ENCODE measurements at regions not wholly inside any gene's neighbourhood (a gene's known extent, or its start where the extent isn't known, plus 50 kb on each side); places are given as distances from the start of the nearest gene placed in this dataset.
A peak's percentile ranks its signal among the peaks of the same experiment; 100 is the strongest.

GRCh38 chr10:107899075-107899474 is 734.6 kb upstream of the SORCS1 start:
- no peak overlapping the region for H3K4me3 Mint-ChIP-seq
- H3K27me3 Mint-ChIP-seq: peaks cover 0 to 4% (median 0%) of the 10 kb centered on the region in 3 donors
- no peak for ATAC-seq (ENCODE audit: low read depth in 2 of 2)

GRCh38 chr10:107898392-107898791 is 733.9 kb upstream of the SORCS1 start:
- peak overlapping the region in 1 of 6 donors; percentile 56 for H3K27ac Mint-ChIP-seq
- no peak overlapping the region for H3K4me3 Mint-ChIP-seq
- H3K9me3 Mint-ChIP-seq: peaks cover 0 to 5% (median 0%) of the 10 kb centered on the region in 7 donors
- ATAC-seq (ENCODE audit: low read depth in 2 of 2) (no peak), DNase-seq (no peak)
- no peaks in the 10 kb centered on the region for H3K4me1 Mint-ChIP-seq
- H3K27me3 Mint-ChIP-seq: peaks cover 0 to 4% (median 0%) of the 10 kb centered on the region in 3 donors
- H3K36me3 Mint-ChIP-seq: no peaks in the 10 kb centered on the region

More at GRCh38 chr10:107899075-107899474, 734.6 kb upstream of the SORCS1 start:
- Mint-ChIP-seq H3K27ac (no peak overlapping the region), H3K36me3 (no peaks in the 10 kb centered on the region), H3K9me3 (peaks cover 0 to 5% (median 0%) of the 10 kb centered on the region in 7 donors), H3K4me1 (no peaks in the 10 kb centered on the region)
- DNase-seq: no peak

- H3K4me1 Mint-ChIP-seq: no peaks in the 10 kb centered on the region
- H3K27ac Mint-ChIP-seq: no peak overlapping the region
- no peaks in the 10 kb centered on the region for H3K36me3 Mint-ChIP-seq
- peaks cover 0 to 4% (median 0%) of the 10 kb centered on the region in 3 donors for H3K27me3 Mint-ChIP-seq
- peaks cover 0 to 6% (median 0%) of the 10 kb centered on the region in 7 donors for H3K9me3 Mint-ChIP-seq
- no peak for DNase-seq
- peak overlapping the region in 1 of 8 donors; percentile 71 for H3K4me3 Mint-ChIP-seq
- ATAC-seq (ENCODE audit: low read depth in 2 of 2): peak in 1 of 2 donors; percentile 40
These were observed 730.0 kb upstream of the SORCS1 start for GRCh38 chr10:107894516-107894915.

DNA sequence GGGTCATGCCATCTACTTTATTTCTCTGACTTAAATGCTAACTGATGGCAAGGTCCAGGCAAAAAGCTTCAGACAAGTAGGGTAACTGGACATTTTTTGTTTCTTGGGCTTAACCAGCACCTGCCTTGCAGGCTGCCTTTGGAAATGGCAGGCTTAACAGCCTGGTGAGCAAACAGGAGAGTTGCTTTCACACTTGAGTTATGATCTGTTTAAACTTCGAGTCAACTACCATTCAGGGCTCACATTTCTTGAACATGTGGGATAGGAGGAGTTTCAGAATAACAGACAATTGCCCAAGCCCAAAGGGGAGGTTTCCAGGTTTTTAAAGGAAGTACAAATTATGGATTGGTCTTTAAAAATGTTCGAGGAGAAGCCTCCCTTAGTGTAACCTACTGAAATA is 724.6 kb upstream of the SORCS1 start:
- DNase-seq (no peak), ATAC-seq (ENCODE audit: low read depth in 2 of 2) (no peak)
- no peaks in the 10 kb centered on the region for H3K27me3 Mint-ChIP-seq
- peaks cover 0 to 12% (median 5%) of the 10 kb centered on the region in 7 donors for H3K9me3 Mint-ChIP-seq
- no peak overlapping the region for H3K27ac Mint-ChIP-seq
- H3K4me3 Mint-ChIP-seq: no peak overlapping the region
- H3K4me1 Mint-ChIP-seq: no peaks in the 10 kb centered on the region
- H3K36me3 Mint-ChIP-seq: no peaks in the 10 kb centered on the region

DNA sequence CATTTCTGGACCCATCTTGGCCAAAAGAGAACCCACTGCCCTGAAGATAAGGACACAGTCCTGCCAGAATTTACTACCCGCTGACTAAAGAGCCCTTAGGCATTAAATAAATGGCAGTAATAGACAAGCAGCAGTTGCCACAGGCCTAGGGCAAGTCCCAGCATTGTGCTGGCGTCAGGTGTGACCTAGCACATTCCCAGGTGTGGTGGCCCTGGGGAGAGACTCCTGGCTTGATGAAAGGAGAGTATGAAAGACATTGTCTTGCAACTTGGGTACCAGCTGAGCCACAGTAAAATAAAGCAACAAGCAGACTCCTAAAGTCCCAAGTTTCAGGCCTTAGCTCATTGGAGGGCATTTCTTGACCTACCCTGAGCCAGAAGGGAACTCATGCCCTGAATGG is 715.7 kb upstream of the SORCS1 start:
- Mint-ChIP-seq H3K4me1 (no peaks in the 10 kb centered on the region), H3K4me3 (no peak overlapping the region)

GRCh38 chr10:107873007-107873406 is 708.5 kb upstream of the SORCS1 start:
- Mint-ChIP-seq H3K27me3 (no peaks in the 10 kb centered on the region), H3K36me3 (no peaks in the 10 kb centered on the region), H3K4me1 (no peaks in the 10 kb centered on the region), H3K27ac (no peak overlapping the region), H3K4me3 (no peak overlapping the region), H3K9me3 (peaks cover 0 to 17% (median 6%) of the 10 kb centered on the region in 7 donors)
- ATAC-seq (ENCODE audit: low read depth in 2 of 2) (no peak), DNase-seq (no peak)

More for the DNA sequence above, 715.7 kb upstream of the SORCS1 start:
- H3K9me3 Mint-ChIP-seq: peaks cover 0 to 44% (median 17%) of the 10 kb centered on the region in 7 donors
- DNase-seq (no peak), ATAC-seq (ENCODE audit: low read depth in 2 of 2) (no peak)
- no peaks in the 10 kb centered on the region for H3K27me3 Mint-ChIP-seq
- H3K27ac Mint-ChIP-seq: peak overlapping the region in 1 of 6 donors; percentile 12
- peaks cover 0 to 10% of the 10 kb centered on the region in 2 donors for H3K36me3 Mint-ChIP-seq

- no peaks in the 10 kb centered on the region for H3K27me3 Mint-ChIP-seq
- no peak overlapping the region for H3K27ac Mint-ChIP-seq
- ATAC-seq (ENCODE audit: low read depth in 2 of 2): no peak
- no peaks in the 10 kb centered on the region for H3K4me1 Mint-ChIP-seq
- no peak overlapping the region for H3K4me3 Mint-ChIP-seq
- H3K9me3 Mint-ChIP-seq: no peaks in the 10 kb centered on the region
- H3K36me3 Mint-ChIP-seq: no peaks in the 10 kb centered on the region
- DNase-seq: no peak
These were observed 701.2 kb upstream of the SORCS1 start for GRCh38 chr10:107865691-107866090.

DNA sequence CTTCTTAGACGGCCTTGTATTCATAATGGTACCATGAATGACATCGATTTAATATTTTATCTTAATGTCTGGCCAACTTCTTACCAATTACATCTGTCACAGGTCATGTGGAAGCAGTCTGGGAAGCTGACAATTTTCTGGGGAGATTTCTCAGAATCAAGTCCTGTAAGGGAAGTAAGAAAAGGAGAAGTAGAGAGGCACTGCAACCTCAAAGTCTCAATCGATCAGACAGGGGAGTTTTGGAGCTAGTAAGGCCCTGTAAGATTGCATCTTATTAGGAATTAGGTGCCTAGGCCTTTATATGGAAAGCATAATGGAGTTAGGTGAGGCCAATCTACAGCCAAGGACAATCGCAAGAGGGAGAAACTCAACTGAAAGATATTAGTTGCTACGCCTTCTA is 694.6 kb upstream of the SORCS1 start:
- Mint-ChIP-seq H3K9me3 (peaks cover 0 to 2% (median 0%) of the 10 kb centered on the region in 7 donors), H3K4me1 (peaks cover 0 to 2% (median 0%) of the 10 kb centered on the region in 3 donors), H3K27me3 (no peaks in the 10 kb centered on the region), H3K27ac (no peak overlapping the region), H3K4me3 (peak overlapping the region in 1 of 8 donors; percentile 2), H3K36me3 (no peaks in the 10 kb centered on the region)
- DNase-seq (no peak), ATAC-seq (ENCODE audit: low read depth in 2 of 2) (peak; percentile 34 to 56)

- no peak for ATAC-seq (ENCODE audit: low read depth in 2 of 2)
- no peak for DNase-seq
- Mint-ChIP-seq H3K9me3 (peaks cover 0 to 8% (median 6%) of the 10 kb centered on the region in 7 donors), H3K4me3 (no peak overlapping the region), H3K36me3 (no peaks in the 10 kb centered on the region), H3K4me1 (peaks cover 0 to 2% (median 0%) of the 10 kb centered on the region in 3 donors), H3K27me3 (no peaks in the 10 kb centered on the region), H3K27ac (no peak overlapping the region)
These were observed 691.5 kb upstream of the SORCS1 start for GRCh38 chr10:107856047-107856315.

GRCh38 chr10:107855301-107856046 is 691.0 kb upstream of the SORCS1 start:
- Mint-ChIP-seq H3K36me3 (no peaks in the 10 kb centered on the region), H3K4me1 (peaks cover 0 to 2% (median 0%) of the 10 kb centered on the region in 3 donors), H3K4me3 (no peak overlapping the region), H3K27ac (no peak overlapping the region), H3K9me3 (peaks cover 0 to 13% (median 7%) of the 10 kb centered on the region in 7 donors), H3K27me3 (no peaks in the 10 kb centered on the region)
- no peak for DNase-seq
- ATAC-seq (ENCODE audit: low read depth in 2 of 2): no peak

DNA sequence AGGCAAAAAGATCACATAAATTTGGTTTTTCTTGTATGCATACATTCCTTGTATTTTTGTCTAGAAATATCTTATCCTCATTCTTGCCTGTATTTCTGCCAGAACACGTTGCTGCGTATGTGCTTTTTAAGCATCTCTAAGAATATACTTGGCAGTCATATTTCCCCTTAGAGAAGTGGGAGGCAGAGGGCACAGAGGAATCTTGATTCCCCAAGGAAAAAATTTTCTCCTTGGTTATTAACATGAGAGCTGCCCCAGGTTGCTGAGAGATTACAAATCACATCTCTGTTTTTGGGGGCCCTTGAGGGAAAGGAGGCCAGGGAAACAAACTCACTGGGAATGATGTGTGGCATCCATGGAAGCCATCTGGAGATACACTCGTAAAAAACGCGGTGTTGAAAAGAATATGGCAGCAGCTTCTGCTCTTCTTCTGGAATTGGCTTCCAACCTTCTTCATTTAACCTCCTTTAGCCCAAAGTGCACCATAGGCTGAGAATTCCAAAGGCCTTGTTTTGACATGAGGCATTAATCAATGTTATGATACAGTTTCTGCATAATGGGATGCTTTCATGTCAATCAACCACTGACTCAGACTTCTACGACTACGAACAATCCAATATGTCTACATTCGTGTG is 684.3 kb upstream of the SORCS1 start:
- Mint-ChIP-seq H3K4me3 (no peak overlapping the region), H3K27ac (no peak overlapping the region), H3K4me1 (peaks cover 0 to 13% (median 6%) of the 10 kb centered on the region in 3 donors), H3K36me3 (no peaks in the 10 kb centered on the region), H3K27me3 (no peaks in the 10 kb centered on the region), H3K9me3 (peaks cover 0 to 15% (median 9%) of the 10 kb centered on the region in 7 donors)
- no peak for ATAC-seq (ENCODE audit: low read depth in 2 of 2)
- DNase-seq: no peak

GRCh38 chr10:107847620-107848019 is 683.1 kb upstream of the SORCS1 start:
- Mint-ChIP-seq H3K36me3 (no peaks in the 10 kb centered on the region), H3K4me3 (peak overlapping the region; percentile 10 to 81 (median 59)), H3K9me3 (peaks cover 0 to 15% (median 8%) of the 10 kb centered on the region in 7 donors), H3K4me1 (peaks cover 0 to 13% (median 6%) of the 10 kb centered on the region in 3 donors), H3K27ac (peak overlapping the region in 3 of 6 donors; percentile 63 to 72 (median 69)), H3K27me3 (no peaks in the 10 kb centered on the region)
- peak; percentile 3 for DNase-seq
- peak; percentile 56 to 68 for ATAC-seq (ENCODE audit: low read depth in 2 of 2)

- H3K36me3 Mint-ChIP-seq: no peaks in the 10 kb centered on the region
- no peak for DNase-seq
- H3K27ac Mint-ChIP-seq: no peak overlapping the region
- H3K27me3 Mint-ChIP-seq: no peaks in the 10 kb centered on the region
- H3K4me3 Mint-ChIP-seq: no peak overlapping the region
- no peak for ATAC-seq (ENCODE audit: low read depth in 2 of 2)
- no peaks in the 10 kb centered on the region for H3K4me1 Mint-ChIP-seq
- H3K9me3 Mint-ChIP-seq: peaks cover 0 to 13% (median 2%) of the 10 kb centered on the region in 7 donors
These were observed 670.2 kb upstream of the SORCS1 start for GRCh38 chr10:107834706-107835105.

DNA sequence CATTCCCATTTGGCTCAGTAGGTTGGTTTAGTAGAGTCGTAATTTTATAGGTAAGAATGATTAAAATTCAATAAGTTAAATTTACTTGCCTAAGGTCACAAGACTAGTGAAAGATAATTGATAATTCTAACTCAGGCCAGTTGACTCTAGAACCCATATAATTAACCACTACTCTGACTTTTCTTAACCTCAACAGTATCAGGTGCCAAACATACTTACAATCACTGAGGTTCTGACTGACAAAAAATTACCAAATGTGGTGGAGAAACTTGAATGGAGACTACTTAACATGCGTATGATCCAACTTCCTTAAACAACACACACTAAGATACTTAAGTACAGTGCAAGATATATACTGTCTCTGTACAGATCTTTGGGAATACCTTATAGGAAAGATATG is 667.3 kb upstream of the SORCS1 start:
- Mint-ChIP-seq H3K9me3 (peaks cover 0 to 9% (median 0%) of the 10 kb centered on the region in 7 donors), H3K4me3 (no peak overlapping the region), H3K36me3 (no peaks in the 10 kb centered on the region), H3K4me1 (no peaks in the 10 kb centered on the region), H3K27me3 (no peaks in the 10 kb centered on the region), H3K27ac (no peak overlapping the region)
- no peak for DNase-seq
- ATAC-seq (ENCODE audit: low read depth in 2 of 2): no peak

Data from naive B cell (primary cell).